NCI-H526 (cell line): ENCODE measurements at regions not wholly inside any gene's neighbourhood (a gene's known extent, or its start where the extent isn't known, plus 50 kb on each side); places are given as distances from the start of the nearest gene placed in this dataset.
"Not testable (repeated sequence)": the region's sequence is repeated elsewhere in the genome, so short reads cannot be mapped to it uniquely, and the experiment has no call there.

Experiments
- DNase-seq, 2 experiments: peaks; one replicate each; lab custom pipeline; 2025; lab: John Stamatoyannopoulos, UW

DNA sequence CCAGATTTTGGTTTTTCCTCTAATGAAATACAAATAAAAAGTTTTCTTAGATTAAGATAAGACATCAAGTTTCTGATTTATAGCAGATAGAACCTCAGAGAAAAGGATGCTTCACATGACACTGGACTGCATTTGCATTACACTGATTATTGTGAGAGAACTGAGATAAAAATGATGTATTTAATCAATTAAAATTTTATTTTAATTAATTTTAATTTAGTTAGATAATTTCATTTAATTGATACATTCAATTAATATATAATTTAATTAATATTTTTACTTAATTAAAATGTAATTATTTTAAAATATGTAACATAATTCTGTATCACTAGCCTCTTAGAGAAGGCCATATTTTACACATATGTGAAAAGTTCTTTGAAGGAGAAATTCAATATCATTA lies 759.4 kb downstream of the TTLL7 start:
- DNase-seq: not testable (repeated sequence)

- not testable (repeated sequence) for DNase-seq
These were observed 760.3 kb downstream of the TTLL7 start for GRCh38 chr1:83238654-83239053.

GRCh38 chr1:83219788-83220187 lies 779.1 kb downstream of the TTLL7 start:
- not testable (repeated sequence) for DNase-seq

DNA sequence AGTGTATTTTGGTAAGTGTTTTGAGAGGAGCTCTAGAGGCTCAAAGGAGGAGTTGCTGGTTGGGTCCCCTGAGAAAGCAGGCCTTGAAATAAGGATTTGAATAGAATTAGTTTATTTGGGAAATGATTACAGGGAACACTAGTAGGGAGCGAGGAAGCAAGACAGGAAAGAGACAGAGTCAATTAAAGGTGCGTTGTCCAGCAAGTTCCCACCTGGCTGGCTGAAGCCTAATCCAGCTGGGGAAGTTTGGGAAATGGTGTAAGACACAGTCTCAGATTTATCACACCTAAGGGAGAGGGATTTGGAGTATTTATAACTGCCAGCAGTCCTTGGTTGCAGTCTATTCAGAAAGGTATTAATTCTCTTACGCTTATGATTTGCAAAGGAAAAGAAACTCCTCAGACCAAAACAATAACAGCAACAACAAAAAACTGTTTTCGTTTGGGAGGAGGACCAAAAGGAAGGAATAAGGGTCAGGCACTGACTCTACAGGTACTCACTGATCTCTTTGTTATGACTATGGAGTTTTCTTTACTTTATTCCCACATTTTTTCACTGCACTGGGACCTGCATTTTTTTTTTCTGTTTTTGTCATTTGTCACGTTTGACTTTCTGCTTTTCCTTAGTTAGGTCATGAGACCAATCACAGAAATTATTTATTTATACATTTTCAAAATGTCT lies 780.8 kb downstream of the TTLL7 start:
- DNase-seq: not testable (repeated sequence)

- DNase-seq: not testable (repeated sequence)
These were observed 784.6 kb downstream of the TTLL7 start for GRCh38 chr1:83214317-83214716.

DNA sequence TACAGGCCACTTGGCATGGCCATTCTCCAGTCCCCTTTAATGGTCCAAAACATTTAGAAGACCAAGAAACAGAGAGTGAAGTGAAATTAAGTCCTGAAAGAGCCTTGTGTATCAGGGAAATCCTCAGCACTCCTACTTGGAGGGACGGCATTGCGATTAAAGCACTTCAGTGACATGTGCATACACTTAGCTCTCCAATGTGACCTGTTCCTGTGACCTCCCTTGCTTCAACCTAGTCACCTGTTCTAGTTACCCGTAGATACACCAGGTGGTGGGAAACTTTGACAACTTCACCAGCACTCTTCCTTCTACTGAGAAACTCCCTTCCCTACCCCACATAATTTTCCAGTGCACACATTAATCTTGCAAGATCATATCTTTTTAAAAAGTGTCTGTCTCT lies 785.3 kb downstream of the TTLL7 start:
- not testable (repeated sequence) for DNase-seq

- DNase-seq: not testable (repeated sequence)
These were observed 786.9 kb downstream of the TTLL7 start for GRCh38 chr1:83212033-83212432.

DNA sequence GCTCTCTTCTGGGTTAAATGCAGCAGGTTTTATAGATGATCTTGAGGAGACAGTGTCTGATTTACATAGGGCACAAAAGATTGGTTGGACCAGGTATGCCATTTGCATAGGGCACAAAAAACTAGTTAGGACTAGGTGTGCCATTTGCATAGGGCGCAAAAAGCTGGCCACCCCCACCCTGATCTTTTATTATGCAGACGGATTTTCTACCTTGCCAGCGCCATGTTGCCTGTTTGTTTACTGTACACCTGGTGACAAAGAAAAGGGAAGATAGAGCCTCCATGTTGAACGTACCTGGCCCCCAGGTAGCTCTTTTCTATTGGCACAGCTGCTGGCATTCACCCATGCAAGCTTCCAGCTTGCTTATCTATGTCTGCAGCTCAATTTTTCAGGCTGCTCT lies 790.4 kb downstream of the TTLL7 start:
- DNase-seq: peak; percentile 65 to 70

DNA sequence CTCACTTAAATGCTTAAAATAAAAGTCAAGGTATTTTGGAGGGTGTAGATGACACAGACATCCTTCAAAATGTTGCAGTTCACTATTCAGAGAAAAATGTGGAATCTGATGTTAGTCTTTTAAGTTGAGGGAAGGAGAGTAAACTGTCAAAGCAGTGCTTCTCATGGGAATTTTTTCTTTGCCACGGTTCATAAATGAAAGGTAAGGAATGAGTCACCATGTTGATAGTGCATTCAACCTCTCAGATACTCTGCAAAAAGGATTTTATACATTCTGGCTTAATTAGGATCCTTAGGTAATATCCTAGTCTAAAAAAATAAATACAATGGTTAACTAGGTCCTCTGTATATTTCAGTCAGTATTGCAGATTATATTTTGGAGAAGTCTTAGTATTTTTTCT lies 804.3 kb downstream of the TTLL7 start:
- DNase-seq: not testable (repeated sequence)

DNA sequence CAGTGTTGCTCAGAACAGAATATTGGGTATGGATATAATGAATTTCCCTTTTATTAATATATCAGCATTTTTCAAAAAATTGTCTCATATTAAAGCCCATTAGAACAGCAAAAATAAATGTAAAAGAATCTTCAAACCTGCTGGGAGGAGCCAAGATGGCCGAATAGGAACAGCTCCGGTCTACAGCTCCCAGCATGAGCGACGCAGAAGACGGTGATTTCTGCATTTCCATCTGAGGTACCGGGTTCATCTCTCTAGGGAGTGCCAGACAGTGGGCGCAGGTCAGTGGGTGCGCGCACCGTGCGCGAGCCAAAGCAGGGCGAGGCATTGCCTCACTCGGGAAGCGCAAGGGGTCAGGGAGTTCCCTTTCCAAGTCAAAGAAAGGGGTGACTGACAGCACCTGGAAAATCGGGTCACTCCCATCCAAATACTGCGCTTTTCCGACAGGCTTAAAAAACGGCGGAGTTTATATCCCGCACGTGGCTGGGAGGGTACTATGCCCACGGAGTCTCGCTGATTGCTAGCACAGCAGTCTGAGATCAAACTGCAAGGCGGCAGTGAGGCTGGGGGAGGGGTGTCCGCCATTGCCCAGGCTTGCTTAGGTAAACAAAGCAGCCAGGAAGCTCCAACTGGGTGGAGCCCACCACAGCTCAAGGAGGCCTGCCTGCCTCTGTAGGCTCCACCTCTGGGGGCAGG lies 816.8 kb downstream of the TTLL7 start:
- peak; percentile 17 to 25 for DNase-seq

- DNase-seq: peak; percentile 19 to 46
These were observed 818.3 kb downstream of the TTLL7 start for GRCh38 chr1:83180621-83181020.

GRCh38 chr1:83167634-83168033 lies 831.3 kb downstream of the TTLL7 start:
- DNase-seq: not testable (repeated sequence)

- DNase-seq: not testable (repeated sequence)
These were observed 835.0 kb downstream of the TTLL7 start for GRCh38 chr1:83163879-83164475.

GRCh38 chr1:83158924-83159323 lies 840.0 kb downstream of the TTLL7 start:
- DNase-seq: not testable (repeated sequence)

DNA sequence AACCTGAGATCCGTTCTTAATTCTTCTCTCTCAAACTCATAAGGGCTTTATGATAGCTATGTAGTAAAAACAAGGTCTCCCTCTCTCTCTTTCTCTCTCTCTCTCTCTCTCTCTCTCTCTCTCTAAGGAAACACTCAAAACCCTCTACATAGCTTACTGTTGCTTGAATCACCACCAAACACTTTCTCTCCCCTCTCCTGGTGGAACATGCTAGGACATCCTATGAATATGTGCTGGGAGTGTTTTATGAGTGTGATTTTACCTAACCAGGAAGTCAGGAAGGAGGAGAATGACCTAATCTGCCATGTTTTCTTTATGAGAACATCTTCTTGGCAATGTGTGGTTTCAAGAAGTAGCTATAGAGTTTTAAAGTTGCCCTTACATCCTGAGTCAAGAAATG lies 844.6 kb downstream of the TTLL7 start:
- not testable (repeated sequence) for DNase-seq

DNA sequence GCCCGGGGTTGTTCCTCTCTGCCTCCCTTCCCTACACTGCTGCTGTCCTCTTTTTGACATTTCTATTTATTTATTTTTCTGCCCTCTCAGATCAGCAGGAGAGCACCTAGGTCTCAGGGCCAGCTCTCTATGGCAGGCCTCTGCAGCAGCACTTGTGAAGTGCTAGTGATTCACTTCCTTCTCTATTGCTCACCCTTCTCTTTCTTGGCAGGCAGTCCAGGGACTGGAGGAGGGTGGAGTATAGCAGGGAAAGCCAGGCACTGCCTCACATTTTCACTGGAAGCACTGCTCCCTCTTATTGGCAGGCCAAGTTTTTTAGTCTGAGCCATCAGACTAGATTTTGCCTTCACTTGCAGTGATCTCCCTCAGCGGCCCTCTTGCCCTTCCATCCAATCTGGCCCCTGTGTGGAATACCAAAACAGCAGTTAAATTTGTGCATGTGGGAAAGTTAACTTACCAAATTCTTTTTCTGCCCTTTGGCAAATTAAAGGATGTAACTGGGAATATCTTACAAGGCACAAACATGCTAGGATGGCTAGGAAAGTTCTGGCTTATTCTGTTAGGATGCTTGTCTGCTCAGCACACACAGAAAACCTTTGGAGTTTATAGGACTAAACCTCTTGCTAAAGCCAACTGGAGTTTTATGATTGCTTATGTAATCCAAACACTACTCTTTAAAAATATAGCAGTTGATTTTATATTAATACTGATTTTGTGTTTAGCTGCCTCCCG lies 847.6 kb downstream of the TTLL7 start:
- DNase-seq: not testable (repeated sequence)

- DNase-seq: not testable (repeated sequence)
These were observed 848.5 kb downstream of the TTLL7 start for GRCh38 chr1:83150479-83150878.

GRCh38 chr1:83145820-83146219 lies 853.1 kb downstream of the TTLL7 start:
- not testable (repeated sequence) for DNase-seq

- not testable (repeated sequence) for DNase-seq
These were observed 856.1 kb downstream of the TTLL7 start for GRCh38 chr1:83142802-83143201.

- peak; percentile 5 to 13 for DNase-seq
These were observed 863.3 kb downstream of the TTLL7 start for GRCh38 chr1:83135524-83136157.

GRCh38 chr1:83134322-83135014 lies 864.5 kb downstream of the TTLL7 start:
- not testable (repeated sequence) for DNase-seq
